Effector memory CD4-positive, alpha-beta T cell (primary cell): ENCODE measurements at regions not wholly inside any gene's neighbourhood (a gene's known extent, or its start where the extent isn't known, plus 50 kb on each side); places are given as distances from the start of the nearest gene placed in this dataset.

Source experiments
- DNase-seq, 3 donors: peaks; one replicate each; pipeline ENCODE4 v3.0.0-alpha.2; 2020
- H3K27ac ChIP-seq: 2 replicates; pipeline ENCODE4 v1.7.0; 2013; ENCODE audit warnings: mild to moderate bottlenecking, low read length, moderate library complexity; ENCODE audit not compliant: insufficient read depth, poor library complexity, severe bottlenecking
- H3K27me3 ChIP-seq: replicated peaks from 2 replicates; pipeline ENCODE4 v1.7.0; 2013; ENCODE audit warnings: mild to moderate bottlenecking, low read length; ENCODE audit not compliant: insufficient read depth, control insufficient read depth, poor library complexity, severe bottlenecking
- H3K36me3 ChIP-seq: 2 replicates; pipeline ENCODE4 v1.7.0; 2013; ENCODE audit warnings: mild to moderate bottlenecking, low read length, moderate library complexity; ENCODE audit not compliant: control insufficient read depth, insufficient read depth
- H3K4me1 ChIP-seq: 2 replicates; pipeline ENCODE4 v1.7.0; 2013; ENCODE audit warnings: low read length, mild to moderate bottlenecking; ENCODE audit not compliant: control insufficient read depth, insufficient read depth, poor library complexity, severe bottlenecking
- H3K4me3 ChIP-seq: 2 replicates; pipeline ENCODE4 v1.7.0; 2013; ENCODE audit warnings: low read length, low read depth, mild to moderate bottlenecking; ENCODE audit not compliant: insufficient read depth, poor library complexity, severe bottlenecking
- H3K9me3 ChIP-seq: 2 replicates; pipeline ENCODE4 v1.7.0; 2013; ENCODE audit warnings: mild to moderate bottlenecking, low read length, moderate library complexity; ENCODE audit not compliant: control insufficient read depth

DNA sequence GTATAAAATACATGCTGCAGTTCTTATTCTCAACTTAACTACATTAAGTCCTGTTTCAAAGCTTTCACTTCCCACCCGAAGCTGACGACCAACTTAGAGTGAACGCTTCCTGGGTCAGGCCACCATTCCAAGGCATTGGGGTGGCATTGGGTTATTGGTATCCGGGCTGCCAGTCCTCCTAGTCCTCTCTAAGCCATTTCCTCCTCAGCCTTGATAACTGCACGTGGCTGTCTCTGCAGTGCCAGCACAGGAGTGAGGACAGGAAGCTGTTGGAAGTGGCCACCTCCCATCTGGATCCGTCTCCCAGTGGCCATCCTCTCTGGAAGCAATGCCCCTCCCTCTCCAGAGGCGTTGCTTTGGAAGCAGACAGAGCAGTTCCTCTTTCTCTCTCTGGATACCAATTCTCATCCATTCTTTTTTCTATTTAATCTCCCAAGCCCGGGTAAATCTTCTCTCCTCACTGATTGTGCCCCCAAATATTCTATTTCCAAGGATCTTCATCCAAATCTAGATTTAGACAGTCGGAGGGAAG is 354.7 kb downstream of the EIPR1 start:
- DNase-seq, result no peak

DNA sequence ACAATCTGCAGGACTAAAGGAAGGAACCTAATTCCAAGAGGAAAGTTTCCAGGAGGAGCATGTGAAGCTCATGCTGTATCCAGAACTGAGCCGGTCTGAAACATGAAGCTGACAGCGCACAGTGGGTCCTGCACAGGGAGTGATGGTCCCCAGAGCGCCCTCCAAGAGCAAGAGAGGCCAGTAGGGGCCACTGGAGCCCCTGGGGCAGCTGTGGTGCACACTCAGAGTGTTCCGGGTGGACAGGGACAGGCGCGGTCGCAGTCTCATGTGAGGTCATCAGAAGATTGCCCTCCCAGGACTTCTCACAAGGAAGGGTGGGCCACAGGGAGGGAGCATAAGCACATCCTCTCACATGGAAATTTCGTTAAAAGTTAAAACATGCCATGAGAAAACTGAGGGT is 355.9 kb downstream of the EIPR1 start:
- DNase-seq, result no peak
- no peaks in the 10 kb centered on the region for H3K36me3 ChIP-seq
- H3K9me3 ChIP-seq, result no peaks in the 10 kb centered on the region
- H3K4me1 ChIP-seq, result no peaks in the 10 kb centered on the region
- H3K27ac ChIP-seq, result no peak overlapping the region
- H3K4me3 ChIP-seq, result no peak overlapping the region
- no peaks in the 10 kb centered on the region for H3K27me3 ChIP-seq

More for the DNA sequence above, 354.7 kb downstream of the EIPR1 start:
- H3K27ac ChIP-seq, result no peak overlapping the region
- no peaks in the 10 kb centered on the region for H3K4me1 ChIP-seq
- H3K27me3 ChIP-seq, result no peaks in the 10 kb centered on the region
- no peaks in the 10 kb centered on the region for H3K9me3 ChIP-seq
- no peaks in the 10 kb centered on the region for H3K36me3 ChIP-seq
- no peak overlapping the region for H3K4me3 ChIP-seq

DNA sequence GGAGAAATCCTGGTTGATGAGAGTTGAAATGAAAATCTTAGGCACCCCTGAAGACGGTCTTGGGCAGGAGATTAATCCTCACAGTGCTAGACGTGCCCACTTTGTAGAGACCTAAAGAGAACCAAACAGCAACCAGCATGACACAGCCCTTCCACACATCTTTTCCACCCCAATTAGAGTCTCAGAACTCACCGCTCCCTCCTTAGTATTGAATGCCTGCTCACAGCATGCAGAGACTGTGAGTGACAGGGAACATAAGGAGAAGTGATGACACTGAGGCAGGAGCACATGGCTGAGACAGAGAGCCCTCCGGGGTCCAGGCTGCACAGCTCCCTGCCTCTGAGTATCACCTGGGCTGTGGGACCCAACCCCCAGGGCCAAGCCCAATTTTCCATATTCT is 367.6 kb downstream of the EIPR1 start:
- no peaks in the 10 kb centered on the region for H3K27me3 ChIP-seq
- no peaks in the 10 kb centered on the region for H3K4me1 ChIP-seq
- H3K36me3 ChIP-seq, result no peaks in the 10 kb centered on the region
- H3K4me3 ChIP-seq, result no peak overlapping the region
- DNase-seq, result no peak
- no peaks in the 10 kb centered on the region for H3K9me3 ChIP-seq
- no peak overlapping the region for H3K27ac ChIP-seq

DNA sequence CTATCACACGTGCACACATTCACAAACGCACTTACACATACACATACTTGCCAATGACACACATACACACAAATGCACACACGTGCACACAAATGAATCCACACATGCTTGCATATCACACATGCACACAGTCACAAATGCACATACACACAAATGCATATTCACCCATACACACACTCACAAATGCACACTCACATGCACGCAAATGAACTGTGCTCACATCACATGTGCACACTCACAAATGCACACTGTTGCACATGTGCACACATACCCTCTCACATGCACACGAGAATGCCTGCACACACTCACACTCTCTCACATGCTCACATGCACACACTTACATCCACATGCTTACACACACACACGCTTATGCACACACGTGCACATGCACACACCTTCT is 368.1 kb downstream of the EIPR1 start:
- no peaks in the 10 kb centered on the region for H3K4me1 ChIP-seq
- H3K9me3 ChIP-seq, result no peaks in the 10 kb centered on the region
- H3K4me3 ChIP-seq, result no peak overlapping the region
- no peak for DNase-seq
- no peaks in the 10 kb centered on the region for H3K36me3 ChIP-seq
- H3K27ac ChIP-seq, result no peak overlapping the region
- H3K27me3 ChIP-seq, result no peaks in the 10 kb centered on the region

DNA sequence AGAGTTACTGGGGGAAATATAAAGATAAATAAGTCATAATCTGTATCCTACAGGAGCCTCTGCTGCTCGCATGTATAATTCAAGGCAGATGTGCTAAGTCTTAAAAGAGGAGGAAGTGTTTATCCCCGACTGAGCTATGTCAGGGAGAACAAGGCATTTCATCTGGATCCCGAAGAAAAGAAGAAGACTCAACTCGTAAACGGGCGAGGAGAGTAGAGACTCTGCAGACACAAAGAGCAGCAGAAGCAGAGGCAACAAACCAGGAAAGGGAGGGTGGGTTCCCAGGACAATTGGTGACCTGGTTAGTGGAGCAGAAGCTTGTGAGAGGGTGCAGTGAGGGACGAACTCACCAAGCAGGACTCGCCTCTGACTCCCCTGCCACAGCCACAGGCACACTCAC is 368.6 kb downstream of the EIPR1 start:
- no peaks in the 10 kb centered on the region for H3K27me3 ChIP-seq
- no peak overlapping the region for H3K4me3 ChIP-seq
- no peaks in the 10 kb centered on the region for H3K4me1 ChIP-seq
- H3K9me3 ChIP-seq, result no peaks in the 10 kb centered on the region
- no peak overlapping the region for H3K27ac ChIP-seq
- DNase-seq, result no peak
- no peaks in the 10 kb centered on the region for H3K36me3 ChIP-seq

DNA sequence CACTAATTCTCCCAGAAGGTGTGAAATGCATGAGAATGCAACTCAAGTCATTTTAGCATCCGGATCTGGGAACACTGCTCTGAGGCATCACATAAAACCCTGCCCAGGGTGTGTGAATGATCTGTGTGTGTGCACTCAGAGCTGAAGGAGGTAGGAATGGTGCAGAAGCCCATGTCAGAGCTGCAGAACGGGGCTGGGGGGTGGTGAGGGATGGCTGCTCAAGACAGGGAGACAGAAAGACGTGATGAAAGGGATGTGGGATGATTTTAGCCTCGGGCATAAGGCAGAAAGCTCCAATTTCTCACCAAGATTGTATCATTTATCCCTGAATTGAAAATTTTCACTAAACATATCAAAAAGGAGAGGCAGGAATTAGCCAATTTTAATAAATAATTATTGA is 369.1 kb downstream of the EIPR1 start:
- Histone ChIP-seq H3K36me3 (no peaks in the 10 kb centered on the region), H3K9me3 (no peaks in the 10 kb centered on the region), H3K4me3 (no peak overlapping the region), H3K27ac (no peak overlapping the region), H3K27me3 (no peaks in the 10 kb centered on the region), H3K4me1 (no peaks in the 10 kb centered on the region)
- no peak for DNase-seq

DNA sequence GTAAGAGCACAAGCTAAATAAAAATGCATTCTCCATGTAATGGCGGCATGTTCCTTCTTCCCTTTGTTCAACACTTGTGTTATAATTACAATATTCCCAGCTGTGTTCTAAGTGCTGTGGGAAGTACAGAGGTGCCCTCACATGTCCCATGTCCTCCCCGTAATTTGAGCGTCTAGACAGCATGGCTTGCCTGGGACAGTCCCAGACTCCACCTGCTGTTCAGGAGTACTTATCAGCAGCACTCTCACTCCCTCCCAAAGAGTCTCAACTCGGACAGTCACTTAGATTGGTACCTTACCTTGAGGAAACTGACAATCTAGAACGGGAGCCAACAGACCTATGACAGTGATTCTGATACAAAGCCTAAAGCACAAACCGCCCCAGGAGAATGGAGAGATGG is 370.5 kb downstream of the EIPR1 start:
- H3K4me3 ChIP-seq, result no peak overlapping the region
- H3K27ac ChIP-seq, result no peak overlapping the region
- H3K9me3 ChIP-seq, result no peaks in the 10 kb centered on the region
- H3K36me3 ChIP-seq, result no peaks in the 10 kb centered on the region
- H3K27me3 ChIP-seq, result no peaks in the 10 kb centered on the region
- no peak for DNase-seq
- H3K4me1 ChIP-seq, result no peaks in the 10 kb centered on the region

DNA sequence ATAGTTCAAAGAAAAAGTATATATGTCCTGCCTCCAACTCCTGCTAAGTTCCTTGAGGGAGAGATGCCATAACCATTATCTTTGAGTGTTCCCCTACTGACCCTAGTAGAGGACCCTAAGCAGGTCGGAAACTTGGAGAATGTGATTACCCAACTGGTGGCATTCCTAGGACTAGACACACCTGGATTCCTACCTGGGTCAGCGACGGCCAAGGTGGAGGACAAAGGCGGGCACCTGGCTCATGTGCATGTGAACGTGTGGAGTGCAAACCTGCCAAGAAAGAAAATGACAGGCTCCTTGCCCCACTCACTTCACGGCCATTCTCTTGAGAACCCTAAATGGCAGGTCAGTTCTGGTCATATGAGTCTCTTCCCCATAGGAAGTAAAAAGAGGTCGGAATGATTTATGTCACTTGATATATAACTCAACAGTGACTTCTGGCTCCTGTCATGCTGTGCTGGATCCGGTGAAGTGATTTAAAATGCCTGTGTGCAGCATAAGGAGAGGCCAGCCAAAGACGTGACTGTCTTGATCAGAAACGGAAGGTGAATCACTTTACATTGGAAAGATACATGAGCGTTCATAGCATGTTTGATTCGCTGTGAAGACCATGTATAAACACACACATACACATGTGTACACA is 371.6 kb downstream of the EIPR1 start:
- no peak overlapping the region for H3K27ac ChIP-seq
- H3K27me3 ChIP-seq, result no peaks in the 10 kb centered on the region
- DNase-seq, result no peak
- H3K36me3 ChIP-seq, result no peaks in the 10 kb centered on the region
- H3K4me1 ChIP-seq, result no peaks in the 10 kb centered on the region
- no peaks in the 10 kb centered on the region for H3K9me3 ChIP-seq
- no peak overlapping the region for H3K4me3 ChIP-seq

DNA sequence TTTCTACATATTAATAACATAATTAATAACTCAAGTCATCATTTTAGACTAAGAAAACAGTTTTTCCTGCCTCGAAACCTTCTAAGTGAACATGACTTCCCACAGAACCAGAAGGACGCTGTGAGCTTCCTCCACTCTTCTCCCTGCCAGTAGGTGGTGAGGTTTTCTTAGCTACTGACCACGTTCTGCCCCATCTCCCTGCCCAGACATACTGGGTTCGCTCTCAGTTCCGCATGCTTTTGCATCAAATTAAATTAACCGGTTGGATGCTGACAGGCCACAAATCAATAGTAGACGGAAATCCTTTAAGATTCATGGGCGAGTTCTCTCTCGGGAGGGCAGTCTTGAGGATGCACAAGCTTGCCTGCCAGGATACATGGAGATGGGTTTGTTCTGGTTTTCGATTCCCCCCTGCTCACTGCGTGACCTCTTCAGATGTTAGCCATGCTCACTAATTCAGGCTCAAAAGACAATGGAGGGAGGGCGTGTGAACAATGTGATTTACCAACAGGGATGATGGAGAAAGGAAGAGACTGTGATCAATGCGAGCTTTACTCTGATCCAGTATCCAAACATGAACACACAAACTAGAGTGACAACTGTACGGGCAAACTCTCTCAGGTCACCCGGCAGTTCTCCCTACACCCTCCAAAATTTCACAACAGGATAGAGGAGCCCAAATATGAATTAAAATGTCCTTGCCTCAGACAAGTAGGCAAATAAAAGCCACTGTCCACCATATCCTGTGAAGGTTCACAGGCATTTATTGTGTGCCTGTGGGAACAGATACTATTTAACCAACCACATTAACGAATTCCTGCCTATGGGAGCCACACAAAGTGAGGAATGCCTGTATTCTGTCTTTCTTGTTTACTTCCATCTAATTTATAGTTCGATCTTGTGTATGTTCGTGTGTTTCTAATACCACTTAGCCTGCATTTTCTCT is 375.7 kb downstream of the EIPR1 start:
- H3K4me1 ChIP-seq, result no peaks in the 10 kb centered on the region
- DNase-seq, result no peak
- no peaks in the 10 kb centered on the region for H3K9me3 ChIP-seq
- H3K27ac ChIP-seq, result no peak overlapping the region
- H3K36me3 ChIP-seq, result no peaks in the 10 kb centered on the region
- no peak overlapping the region for H3K4me3 ChIP-seq
- no peaks in the 10 kb centered on the region for H3K27me3 ChIP-seq

DNA sequence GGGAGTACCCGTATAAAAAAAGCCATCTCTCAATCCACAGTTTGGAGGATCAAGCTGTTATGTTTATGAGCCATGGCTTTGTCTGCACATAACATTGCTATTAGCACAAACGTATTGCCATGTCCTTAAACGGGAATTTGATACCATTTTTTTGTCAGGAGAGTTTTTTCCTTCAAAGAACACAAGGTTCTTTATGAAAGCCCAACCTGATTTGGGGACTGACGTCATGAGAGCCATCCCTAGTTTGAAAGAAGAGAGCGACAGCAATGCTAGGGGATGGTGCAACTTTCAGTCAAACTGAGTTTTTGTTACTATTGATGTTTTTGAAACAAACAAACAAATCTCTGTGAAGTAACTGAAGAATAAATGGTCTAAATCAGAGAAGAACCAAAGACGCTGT is 376.6 kb downstream of the EIPR1 start:
- H3K9me3 ChIP-seq, result no peaks in the 10 kb centered on the region
- H3K27me3 ChIP-seq, result no peaks in the 10 kb centered on the region
- no peaks in the 10 kb centered on the region for H3K36me3 ChIP-seq

More for the DNA sequence above, 376.6 kb downstream of the EIPR1 start:
- H3K4me1 ChIP-seq, result no peaks in the 10 kb centered on the region
- no peak for DNase-seq
- no peak overlapping the region for H3K4me3 ChIP-seq
- H3K27ac ChIP-seq, result no peak overlapping the region
